Astrocyte of the spinal cord (primary cell): ENCODE measurements at regions not wholly inside any gene's neighbourhood (a gene's known extent, or its start where the extent isn't known, plus 50 kb on each side); places are given as distances from the start of the nearest gene placed in this dataset.
A peak's percentile ranks its signal among the peaks of the same experiment; 100 is the strongest.
"Not testable (repeated sequence)": the region's sequence is repeated elsewhere in the genome, so short reads cannot be mapped to it uniquely, and the experiment has no call there.

ENCODE experiments used
- DNase-seq: peaks from one replicate; pipeline ENCODE4 v3.0.0; 2011; ENCODE audit warnings: low read depth, low spot score
- H3K4me3 ChIP-seq: 2 replicates; pipeline ENCODE4 v1.5.1; 2011; ENCODE audit warnings: low read depth, mild to moderate bottlenecking, low read length, moderate library complexity
- CTCF ChIP-seq: IDR thresholded peaks from 2 replicates; pipeline ENCODE4 v1.5.1; 2012; ENCODE audit warnings: low read depth, mild to moderate bottlenecking, low read length, inconsistent platforms
- in situ Hi-C: cut with HindIII; loops from 2 replicates; pipeline ENCODE4 v1.10.0; 2017; ENCODE audit warnings: low sequenced_read_pairs

- no peak for TF ChIP-seq CTCF
- H3K4me3 ChIP-seq, result no peak overlapping the region
- no peak for DNase-seq
- in situ Hi-C loops, result no loop called here
Observed at GRCh38 chr13:63249411-63250187, 1834.0 kb upstream of the PCDH20 start.

- in situ Hi-C loops, DNase-seq: not testable (repeated sequence)
Observed at GRCh38 chr13:63236667-63237396, 1821.2 kb upstream of the PCDH20 start.

GRCh38 chr13:63218596-63218995 lies 1802.9 kb upstream of the PCDH20 start:
- in situ Hi-C loops, H3K4me3 ChIP-seq, DNase-seq: not testable (repeated sequence)

More at GRCh38 chr13:63236667-63237396, 1821.2 kb upstream of the PCDH20 start:
- H3K4me3 ChIP-seq, result not testable (repeated sequence)

- TF ChIP-seq CTCF, result no peak
- in situ Hi-C loops, result no loop called here
- no peak overlapping the region for H3K4me3 ChIP-seq
- DNase-seq, result peak; percentile 19
Observed at GRCh38 chr13:63209330-63210017, 1793.8 kb upstream of the PCDH20 start.

DNA sequence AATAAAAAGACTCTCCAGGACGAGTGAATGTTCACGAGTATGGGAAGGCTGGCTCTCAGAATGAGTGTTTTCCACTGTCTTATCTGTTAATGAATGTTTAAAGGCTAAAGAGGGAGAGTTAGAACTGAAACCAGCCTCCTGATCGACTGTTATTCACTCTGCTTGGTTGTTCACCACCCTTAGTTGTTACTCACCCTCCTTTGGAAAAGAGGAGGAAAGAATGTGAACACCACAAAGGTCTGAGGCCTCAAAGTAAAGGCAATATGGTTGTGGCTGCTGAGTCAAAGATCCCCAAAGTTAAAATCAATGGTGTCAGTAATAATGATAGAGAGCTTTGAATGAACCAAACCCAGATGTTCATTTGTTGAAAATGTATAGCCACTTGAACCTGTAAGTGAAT lies 1793.2 kb upstream of the PCDH20 start:
- no peak for TF ChIP-seq CTCF
- no peak overlapping the region for H3K4me3 ChIP-seq
- in situ Hi-C loops, result no loop called here
- DNase-seq, result peak; percentile 50

DNA sequence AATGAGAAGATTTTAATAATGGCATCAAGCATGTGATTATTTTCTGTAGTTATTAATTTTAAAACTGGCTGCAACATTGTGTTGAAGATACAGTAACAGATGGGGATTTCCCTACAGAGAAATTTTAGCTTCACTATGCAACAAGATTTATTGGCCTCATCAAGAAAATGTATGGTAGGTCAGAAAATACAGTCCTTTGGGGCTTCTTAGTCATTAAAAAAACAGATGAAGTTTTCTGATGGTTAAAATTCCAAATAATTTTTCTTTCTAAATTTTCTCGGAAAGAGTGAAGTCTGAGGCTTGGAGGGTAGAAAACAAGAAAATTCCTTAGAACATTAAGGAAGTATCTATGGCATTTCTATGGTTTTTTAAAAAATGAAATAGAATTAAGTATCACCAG lies 1790.8 kb upstream of the PCDH20 start:
- H3K4me3 ChIP-seq, result no peak overlapping the region
- DNase-seq, result peak; percentile 35
- in situ Hi-C loops, result no loop called here
- no peak for TF ChIP-seq CTCF

DNA sequence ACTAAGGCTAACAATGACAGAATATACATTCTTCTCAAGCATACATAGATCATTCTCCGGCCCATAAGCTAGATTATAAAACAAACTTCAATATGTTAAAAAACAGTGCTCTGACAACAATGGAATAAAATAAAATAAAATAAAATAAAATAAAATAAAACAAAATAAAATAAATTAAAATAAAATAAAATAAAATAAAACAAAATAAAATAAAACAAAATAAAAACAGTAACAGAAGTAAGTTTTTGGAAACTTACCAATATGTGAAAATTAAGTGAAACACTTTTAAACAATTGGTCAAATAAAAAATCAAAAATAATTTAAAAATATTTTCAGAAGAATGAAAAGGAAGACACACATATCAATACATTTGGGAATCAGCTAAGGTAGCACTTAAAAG lies 1785.8 kb upstream of the PCDH20 start:
- in situ Hi-C loops, result no loop called here
- TF ChIP-seq CTCF, result no peak
- no peak for DNase-seq
- no peak overlapping the region for H3K4me3 ChIP-seq
